ENCODE measurements at regions not wholly inside any gene's neighbourhood (a gene's known extent, or its start where the extent isn't known, plus 50 kb on each side); places are given as distances from the start of the nearest gene placed in this dataset.

DNA sequence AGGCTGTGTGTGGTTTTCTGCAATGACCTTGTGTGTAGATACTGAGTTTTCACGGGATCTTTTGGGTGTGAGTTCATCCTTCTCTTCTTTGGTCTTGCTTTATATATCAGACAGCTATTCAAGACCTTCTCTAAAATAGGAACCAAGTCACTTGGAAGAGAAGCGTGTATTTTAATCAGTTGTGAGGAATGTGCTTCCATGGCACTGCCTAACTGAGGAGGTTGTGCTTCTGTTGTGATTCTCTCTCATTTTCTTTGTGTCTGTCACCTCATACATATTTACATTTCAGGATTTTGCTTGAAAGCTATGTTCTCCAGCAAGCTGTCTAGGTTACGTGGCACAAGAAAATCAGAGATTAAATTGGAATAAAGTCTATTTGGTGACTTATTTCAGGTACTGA is 428.7 kb downstream of the QKI start:
- DNase-seq, result no peak

DNA sequence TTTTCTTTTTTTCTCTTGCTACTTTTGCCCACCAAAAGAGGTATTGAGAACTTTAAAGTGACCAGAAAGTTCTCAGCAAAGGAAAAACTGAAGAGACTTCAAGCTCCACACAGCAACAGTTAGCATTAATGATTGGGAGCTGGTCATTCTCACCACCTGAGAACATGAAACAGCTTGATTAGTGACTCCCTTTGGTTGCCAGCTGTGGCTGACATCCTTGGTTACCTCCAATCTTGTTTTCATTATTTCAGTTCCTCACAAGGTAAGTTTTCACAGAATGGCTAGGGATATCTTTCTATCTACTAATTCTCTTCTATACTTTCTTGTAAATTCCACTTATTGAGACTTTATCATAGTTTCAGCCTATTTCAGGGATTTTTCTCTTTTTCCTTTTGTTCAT is 427.9 kb downstream of the QKI start:
- no peak for DNase-seq

DNA sequence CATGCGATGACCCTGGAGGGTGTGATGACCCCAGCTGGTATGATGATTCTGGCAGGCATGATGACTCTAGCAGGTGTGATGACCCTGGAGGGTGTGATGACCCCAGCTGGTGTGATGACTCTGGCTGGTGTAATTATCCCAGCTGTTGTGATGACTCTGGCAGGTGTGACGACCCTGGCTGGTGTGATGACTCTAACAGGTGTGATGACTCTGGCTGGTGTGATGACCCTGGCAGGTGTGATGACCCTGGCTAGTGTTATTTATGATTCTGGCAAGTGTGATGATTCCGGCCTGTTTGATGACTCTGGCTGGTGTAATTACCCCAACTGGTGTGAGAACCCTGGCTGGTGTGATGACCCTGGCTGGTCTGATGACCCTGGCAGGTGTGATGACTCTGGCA is 427.2 kb downstream of the QKI start:
- no peak for DNase-seq

DNA sequence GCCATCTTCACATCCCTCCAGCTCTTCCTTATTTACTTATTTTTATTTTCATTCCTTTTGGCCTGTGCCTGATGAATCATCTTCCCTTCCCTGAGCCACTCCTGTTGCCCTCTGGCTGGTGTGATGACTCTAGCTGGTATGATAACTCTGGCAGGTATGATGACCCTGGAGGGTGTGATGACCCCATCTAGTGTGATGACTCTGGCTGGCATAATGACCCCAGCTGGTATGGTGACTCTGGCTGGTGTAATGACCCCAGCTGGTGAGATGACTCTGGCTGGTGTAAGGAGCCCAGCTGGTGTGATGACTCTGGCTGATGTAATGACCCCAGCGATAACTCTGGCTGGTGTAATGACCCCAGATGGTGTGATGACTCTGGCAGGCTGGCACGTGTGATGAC is 426.8 kb downstream of the QKI start:
- no peak for DNase-seq

DNA sequence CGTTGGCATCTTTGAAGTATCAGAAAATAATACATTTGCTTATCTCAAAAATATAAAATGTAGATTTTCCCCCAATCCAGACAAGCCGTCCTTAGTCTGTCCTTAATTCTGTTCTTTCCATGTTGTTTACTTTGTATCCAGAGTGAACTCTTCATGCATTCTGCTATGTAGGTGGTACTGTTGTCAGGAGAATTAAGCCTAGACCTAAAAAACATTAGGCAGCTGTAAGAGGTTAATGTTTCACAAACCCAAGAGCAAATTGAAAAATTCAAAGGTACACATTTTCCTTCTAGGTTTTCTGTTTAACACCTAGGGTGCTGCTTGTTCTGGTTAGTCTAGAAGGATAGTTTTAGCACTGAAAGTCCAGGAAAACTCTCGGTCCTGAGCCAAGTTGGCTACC is 426.4 kb downstream of the QKI start:
- no peak for DNase-seq

DNA sequence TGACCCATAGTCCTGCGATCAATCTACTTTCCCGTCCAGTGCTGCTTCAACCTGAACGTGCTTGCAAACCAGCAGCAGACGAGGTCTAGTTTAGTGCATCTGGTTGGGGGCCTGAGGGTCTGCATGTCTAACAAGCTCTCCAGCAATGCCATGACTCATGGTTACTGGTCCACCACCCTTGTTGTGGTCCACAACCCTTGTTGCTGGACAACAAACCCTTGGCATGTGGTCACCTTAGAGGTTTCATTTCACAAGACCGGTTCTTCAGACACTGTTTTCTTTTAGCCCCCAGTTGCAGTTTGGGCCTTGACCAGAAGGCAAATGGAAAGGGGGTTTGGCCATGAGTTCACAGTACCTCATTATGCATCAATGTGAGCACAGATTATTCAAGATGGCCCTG is 424.8 kb downstream of the QKI start:
- DNase-seq, result no peak

DNA sequence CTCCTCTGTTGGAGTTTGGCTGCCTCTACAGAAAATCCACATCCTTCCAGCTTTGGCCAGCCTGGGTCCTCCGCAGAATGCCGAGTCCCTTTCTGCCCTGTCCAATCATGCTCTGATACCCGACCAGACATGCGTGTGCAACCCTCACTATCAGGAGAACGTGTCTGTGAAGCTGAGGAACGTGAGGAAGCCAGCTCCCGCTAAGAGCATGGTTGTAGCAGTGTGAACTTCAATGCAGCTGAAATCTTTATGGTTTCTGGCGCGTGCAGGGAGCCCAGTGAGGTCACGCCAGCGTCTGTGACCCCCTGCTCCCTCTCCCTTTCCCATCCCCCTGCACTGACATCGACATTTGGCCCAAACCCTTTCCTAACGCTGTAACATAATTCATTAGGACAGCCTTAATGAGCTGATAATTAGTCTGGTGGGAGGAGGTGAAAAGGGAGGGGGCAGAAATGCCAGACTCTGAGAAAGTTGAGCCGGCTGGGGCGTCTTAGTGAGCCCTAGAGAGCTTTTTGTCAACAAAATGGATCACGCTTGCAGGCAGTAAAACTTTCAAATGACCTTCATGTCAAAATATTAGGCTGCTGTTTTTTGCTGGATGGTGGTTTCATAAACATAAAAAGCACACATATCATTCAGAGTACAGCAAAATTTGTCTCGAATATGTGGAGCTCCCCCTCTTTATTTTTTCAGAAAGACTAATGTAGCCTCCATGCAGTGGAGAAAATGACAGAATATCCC is 423.3 kb downstream of the QKI start:
- no peak for DNase-seq

DNA sequence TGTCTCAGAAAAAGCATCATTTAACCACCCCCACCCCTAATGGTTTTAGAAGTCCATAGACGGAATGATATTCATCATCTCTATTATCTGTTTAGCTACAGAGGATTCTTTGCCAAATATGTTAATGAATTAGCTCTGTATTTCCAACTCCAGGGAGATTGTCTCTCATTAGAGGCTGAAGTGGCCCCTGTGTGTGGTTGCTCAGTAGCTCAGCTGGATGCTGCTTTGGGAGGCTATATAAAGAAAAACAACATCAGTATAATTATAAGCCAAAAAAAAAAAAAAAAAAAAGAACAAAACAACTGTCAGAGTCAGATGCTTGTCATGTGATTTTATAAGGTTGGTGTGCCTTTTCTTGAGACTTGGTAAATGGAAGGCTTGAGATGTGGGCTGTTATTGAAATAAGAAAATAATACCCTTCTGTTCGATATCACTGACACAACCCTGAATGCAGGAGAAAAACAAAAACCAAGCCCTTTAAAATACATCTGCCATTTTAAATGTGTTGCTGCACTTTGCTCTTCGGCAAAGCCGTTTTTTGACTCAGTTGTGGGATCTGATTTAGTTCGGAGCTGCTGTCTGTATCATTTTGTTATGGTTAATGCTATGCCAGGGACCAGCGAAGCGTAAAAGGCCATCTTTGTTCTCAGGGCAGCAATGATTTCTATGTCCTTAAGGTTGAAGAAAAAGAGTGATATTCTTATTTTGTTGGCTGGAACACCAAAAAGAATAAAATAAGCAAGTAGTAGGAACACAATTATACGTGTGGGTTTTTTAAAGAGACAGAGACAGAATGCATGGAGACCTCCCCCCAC is 422.6 kb downstream of the QKI start:
- DNase-seq, result no peak

DNA sequence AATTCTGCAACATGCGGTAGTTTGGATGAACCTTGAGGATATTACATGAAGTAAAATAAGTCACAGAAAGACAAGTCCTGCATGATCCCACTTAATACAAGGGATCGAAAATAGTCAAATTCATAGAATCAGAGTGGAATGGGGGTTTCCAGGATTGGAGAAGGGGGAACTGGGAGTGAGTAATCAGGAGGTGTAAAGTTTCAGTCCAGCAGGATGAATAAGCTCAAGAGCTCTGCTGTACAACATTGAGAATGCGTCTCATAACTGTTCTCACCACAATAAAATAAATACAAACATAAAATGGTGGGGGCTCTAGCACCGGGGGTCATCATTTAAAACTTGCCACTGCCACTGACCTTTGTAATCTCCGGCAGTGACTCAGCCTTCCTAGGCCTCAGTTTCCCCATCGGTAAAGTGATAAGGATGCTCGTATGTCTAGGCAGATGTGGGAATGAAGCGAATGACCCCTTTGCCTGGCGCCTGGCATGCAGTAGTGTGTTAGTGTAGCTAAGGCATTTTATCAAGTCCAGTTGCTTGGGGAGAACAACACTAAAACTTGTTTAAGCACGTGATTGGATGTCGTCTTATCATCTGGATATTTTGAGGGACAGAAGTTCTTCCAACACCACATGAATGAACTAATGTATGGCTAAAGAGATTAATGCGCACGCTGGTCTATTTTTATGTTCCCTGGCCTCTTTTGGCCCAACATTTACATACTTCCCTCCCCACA is 421.1 kb downstream of the QKI start:
- DNase-seq, result no peak

DNA sequence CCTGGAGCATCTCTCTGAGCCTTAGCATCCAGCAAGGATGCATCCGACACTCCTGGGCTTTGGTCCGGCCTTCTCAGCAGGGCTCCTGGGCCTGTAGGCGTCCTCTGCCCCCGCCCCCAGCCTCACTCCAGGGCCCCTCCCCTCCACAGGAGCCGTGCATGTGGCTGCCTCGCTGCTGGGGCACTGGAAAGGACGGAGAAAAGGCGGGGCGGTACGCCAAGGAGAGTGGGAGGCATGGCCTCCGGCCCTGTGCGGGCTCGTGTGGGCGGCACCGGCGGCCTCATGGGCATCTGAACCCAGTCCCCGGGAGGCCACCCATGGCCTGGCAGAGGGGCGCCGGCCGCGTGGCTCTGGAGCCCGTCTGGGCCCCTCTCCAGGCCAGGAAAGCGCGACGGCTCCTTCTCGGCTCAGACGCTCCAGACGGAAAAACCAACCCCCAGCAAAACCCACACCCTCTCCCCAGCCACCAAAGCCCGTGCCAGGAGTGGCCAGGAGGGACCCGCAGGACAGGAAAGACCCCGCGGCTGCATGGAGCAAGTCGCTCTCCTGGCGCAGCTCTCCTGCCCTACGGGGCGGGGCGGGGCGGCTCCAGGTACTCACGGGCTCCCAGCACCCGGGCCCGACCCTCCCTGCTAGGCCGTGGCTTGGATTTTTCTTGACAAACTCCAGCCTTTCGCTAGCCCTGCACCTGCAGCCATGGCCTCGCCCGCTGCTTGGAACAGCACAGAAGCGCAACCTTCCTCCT is 419.9 kb downstream of the QKI start:
- no peak for DNase-seq

DNA sequence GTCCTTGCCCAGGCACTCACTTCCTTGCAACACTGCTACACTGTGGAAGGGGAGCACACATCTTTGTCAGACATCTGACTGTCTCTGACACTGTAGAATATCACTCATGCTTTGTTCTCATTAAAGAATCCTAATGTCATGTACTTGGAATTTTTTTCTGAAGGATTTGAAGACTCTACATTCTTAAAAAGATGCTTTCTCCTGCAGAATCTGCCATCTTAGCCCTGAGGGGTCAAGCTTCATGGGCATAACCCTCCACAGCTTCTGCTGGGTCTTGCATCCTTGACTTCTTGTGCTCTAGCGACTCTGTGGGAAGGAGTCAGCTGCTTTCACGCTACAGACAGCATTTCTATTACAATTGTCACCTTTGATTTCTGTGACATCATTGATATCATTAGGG is 417.2 kb downstream of the QKI start:
- no peak for DNase-seq

DNA sequence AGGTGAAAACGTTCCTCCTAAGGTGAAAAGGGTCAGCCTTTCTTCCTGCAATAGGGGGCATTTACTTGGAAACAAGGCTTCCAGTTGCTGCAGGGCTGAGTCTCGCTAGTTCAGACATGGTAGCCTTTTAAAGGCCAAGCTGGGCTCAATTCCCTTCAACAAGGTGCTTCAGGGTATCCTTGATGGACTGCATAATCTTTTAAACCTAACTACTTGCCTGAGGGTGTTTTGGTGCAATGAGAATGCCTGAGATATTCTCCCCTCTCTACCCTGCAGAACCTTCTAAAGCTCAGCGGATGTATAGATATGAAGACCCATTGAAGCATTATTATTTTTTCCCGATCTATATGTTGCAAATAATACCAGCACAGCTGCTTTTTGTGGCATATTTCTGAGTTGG is 416.1 kb downstream of the QKI start:
- no peak for DNase-seq

DNA sequence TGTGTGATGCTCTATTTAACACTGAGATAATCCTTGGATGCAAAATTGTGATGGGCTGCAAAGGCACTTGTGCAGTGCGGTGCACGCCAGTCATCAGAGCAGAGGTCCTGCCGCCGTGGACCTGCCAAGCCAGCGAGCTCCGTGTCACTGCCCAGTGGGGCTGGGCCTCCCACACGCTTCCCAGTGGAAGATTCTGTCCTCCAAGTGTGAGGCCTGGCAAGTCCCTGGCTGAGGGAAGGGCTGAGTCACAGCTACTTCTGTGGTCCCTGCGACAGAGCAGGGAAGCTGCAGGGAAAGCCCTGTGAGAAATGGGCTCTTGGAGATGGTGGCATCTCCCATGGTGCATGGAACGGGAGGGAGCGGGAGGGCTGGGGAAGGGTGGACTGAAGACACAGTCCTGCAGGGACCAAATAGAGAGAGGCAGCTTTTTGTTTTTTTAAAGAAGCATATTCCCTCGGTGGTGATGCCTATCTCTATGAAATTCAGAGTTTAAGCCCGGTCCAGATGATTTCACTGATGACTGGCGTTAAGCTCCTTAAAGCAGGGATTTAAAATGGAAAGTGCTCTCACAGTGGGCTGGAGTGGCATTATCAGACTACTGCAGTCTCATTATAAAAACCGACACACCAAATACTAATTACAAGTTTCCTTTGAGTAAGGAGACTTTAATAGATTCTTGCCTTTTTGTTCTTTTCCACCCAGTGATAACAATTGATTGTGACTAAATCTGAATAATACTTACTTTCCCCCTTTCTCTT is 413.7 kb downstream of the QKI start:
- no peak for DNase-seq

DNA sequence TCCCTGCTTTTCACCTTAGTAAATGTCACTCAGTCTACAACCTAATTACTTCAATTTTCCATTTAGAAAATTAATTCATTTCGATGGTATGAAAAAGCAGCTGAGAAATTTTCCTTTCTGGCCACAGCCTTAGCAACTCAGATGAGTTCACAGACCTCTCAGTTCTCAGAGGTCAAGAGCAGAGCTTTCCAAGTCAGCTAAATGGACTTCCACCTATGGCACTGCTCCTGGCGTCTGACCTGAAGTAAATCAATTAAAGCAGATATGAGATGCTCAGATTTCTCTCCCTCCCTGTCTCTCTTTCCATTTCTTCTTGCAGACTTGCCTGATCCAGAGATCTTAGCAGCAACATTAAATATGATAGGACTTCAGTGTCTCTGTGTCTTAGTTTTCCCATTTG is 412.6 kb downstream of the QKI start:
- no peak for DNase-seq

DNA sequence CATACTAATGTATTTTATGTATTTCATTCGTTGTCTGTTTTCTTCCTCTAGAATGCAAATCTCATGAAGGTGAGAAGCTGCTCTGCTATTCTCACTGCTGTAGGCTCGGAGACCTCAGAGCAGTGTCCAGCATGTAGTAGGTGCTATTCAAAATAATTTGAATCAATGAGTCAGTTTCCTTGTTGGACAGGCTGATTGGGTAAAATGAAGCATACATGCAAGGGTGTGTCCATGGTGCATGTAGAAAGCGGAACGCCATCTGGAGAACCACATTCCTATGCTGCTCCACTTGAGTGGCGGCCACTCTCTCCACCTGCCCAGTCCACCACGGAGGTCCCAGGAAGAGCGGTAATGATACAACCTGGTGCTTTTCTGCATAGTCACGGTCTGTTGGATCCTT is 412.1 kb downstream of the QKI start:
- no peak for DNase-seq

DNA sequence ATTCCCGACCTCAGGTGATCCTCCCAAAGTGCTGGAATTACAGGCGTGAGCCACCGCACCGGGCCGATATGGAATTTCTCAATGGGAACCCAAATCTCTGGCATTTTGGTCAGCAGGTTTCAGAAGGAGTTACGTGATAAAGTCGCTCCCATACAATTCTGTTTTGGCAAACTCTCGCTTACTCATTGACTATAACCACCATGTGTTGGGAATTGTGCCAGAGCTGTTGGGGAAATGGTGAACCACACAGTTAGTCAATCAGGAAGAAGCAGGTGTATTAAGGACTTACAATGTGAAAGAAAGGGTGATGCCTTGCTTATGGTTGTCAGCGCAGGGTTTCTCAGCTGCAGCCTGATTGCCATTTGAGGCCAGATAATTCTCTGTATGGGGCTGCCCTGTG is 410.5 kb downstream of the QKI start:
- DNase-seq, result no peak

DNA sequence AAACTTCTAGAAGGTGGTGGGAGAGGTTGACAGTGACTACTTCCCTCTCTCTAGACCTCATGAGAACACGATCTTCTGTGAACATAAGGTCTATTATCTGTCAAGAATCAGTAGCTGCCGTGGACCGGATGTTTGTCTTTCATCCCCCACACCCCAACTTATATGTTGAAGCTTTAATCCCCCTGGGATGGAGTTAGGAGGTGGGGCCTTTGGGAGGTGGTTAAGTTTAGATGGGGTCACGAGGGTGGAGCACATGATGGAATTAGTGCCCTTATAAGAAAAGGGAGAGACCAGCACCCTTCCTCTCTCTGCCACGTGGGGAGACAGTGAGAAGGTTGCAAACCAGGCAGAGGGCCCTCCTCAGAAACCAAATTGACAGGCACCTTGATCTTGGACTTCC is 409.1 kb downstream of the QKI start:
- no peak for DNase-seq

DNA sequence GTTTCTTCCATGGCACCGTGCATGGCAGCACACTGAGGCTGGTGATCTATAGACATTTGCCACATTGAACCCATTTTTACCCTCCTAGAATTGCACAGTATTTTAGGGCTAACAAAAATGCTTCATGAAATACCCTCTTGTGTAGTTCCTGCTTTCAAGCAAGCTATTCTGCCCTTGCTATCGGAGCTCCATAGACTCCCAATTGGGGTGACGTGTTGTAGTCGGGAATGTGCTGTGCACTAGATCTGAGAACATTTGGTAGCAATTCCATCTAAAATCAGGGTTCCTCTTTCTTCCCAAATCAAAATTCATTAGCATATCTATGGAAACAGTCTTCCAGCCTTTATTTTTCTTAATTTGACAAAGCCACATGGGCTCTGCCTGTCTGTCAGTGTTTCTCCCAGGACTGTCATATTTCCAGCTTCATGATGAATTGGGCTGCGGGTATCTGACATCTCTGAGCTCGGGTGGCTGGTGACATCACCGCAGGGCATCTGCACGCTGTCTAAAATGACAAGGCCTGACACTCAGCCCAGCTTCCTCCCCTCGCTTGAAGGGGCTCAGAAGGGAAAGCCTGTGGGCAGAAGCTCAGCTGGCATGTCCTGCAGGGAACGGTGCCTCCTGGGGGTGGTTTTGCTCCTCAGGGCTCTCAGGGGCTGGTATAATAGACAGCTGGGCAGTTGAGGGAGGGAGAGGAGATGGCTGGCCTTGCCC is 406.4 kb downstream of the QKI start:
- no peak for DNase-seq

DNA sequence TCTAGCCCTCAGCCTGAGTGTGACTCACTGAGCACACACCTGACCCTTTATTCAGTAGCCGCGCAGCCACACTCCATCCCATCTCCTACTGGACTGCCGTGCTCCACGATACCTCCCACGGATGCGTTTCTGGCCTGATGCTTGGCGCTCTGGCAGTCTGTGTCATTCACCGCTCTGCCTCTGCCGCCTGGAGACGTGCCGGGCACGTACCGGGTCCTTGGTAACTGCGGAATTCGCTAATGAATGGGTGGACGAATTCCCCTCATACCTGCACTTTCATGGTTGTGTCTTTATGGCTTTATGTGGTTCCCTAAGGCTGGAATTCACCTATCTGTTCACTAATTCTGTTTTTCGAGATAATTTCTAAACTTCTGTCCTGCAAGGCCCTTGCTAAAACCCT is 405.7 kb downstream of the QKI start:
- no peak for DNase-seq

DNA sequence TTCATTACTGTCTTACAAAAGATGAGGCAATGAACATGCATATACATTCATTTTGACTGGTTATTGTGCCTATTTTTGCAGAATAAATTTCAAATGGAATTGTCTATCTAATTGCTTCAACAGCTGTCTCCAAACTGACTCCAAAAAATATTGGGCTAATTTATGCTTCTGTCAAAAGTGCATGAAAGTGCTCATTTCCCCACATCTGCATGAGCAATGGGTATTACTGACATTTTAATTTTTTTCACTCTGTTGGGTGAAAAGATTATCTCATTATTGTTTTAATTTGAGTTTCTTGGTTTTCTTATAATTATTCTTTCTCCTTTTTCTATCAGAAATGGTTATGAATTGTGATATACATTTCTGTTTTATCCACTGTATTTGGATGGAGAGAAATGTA is 404.2 kb downstream of the QKI start:
- no peak for DNase-seq

DNA sequence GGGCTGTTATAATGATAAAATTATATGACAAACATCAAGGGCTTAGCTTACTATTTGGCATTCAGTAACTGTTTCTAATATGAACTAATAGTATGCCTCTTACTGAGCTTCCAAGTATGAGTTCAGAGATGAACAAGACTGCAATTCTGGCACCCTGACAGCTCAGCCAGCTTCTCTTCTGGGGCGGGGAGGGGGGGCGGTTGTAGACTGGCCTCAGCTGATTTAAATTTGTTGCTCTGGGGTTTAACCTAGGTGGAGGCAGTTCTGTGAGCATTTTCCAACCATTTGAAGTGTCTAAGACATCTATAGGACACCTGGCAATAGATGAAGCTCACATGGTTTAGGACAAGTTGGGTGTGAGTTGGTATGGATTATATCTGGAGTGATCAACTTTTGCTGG is 401.9 kb downstream of the QKI start:
- DNase-seq, result no peak

DNA sequence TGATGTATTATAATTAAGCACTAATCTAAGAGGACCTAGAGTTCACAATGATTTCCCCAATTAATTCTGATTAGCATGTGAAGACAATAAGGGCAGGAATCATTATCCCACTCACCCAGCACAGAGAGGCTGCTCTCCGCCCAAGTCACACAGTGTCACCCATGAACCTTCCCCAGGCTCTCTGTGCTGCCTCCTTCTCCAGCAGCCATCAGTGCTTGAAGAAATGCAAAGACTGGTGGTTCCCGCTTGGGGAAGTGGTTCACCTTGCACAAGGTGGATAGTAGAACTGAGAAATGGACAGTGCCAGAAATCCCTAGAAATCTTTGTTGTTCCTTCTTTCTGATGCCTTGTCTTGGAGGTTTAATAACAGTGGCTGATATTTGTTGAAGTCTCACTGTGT is 401.3 kb downstream of the QKI start:
- DNase-seq, result no peak

All from activated effector memory CD4-positive, alpha-beta T cell treated with Interleukin-2 at 50 U/mL for 16 hours (primary cell).